Islet precursor cell (in vitro differentiated cells): ENCODE measurements at regions not wholly inside any gene's neighbourhood (a gene's known extent, or its start where the extent isn't known, plus 50 kb on each side); places are given as distances from the start of the nearest gene placed in this dataset.

ENCODE experiments used
- DNase-seq: peaks from one replicate; pipeline ENCODE4 v3.0.0-alpha.2; 2018

- DNase-seq, result no peak
Measured at GRCh38 chr12:118706437-118706836, 274.9 kb upstream of the SRRM4 start.

GRCh38 chr12:118709946-118710345 is 271.4 kb upstream of the SRRM4 start:
- no peak for DNase-seq

GRCh38 chr12:118711185-118711584 is 270.2 kb upstream of the SRRM4 start:
- DNase-seq, result no peak

GRCh38 chr12:118714051-118714460 is 267.3 kb upstream of the SRRM4 start:
- peak; percentile 64 for DNase-seq

- DNase-seq, result no peak
Measured at GRCh38 chr12:118714500-118714899, 266.8 kb upstream of the SRRM4 start.

GRCh38 chr12:118715647-118716046 is 265.7 kb upstream of the SRRM4 start:
- no peak for DNase-seq

- DNase-seq, result no peak
Measured at GRCh38 chr12:118727196-118727978, 254.0 kb upstream of the SRRM4 start.

GRCh38 chr12:118727979-118728366 is 253.4 kb upstream of the SRRM4 start:
- no peak for DNase-seq

- DNase-seq, result no peak
Measured at GRCh38 chr12:118734266-118734665, 247.1 kb upstream of the SRRM4 start.

- no peak for DNase-seq
Measured at GRCh38 chr12:118737985-118738540, 243.3 kb upstream of the SRRM4 start.

- no peak for DNase-seq
Measured at GRCh38 chr12:118741194-118741593, 240.1 kb upstream of the SRRM4 start.

GRCh38 chr12:118742431-118742830 is 238.9 kb upstream of the SRRM4 start:
- DNase-seq, result no peak

- no peak for DNase-seq
Measured at GRCh38 chr12:118743896-118744700, 237.2 kb upstream of the SRRM4 start.

GRCh38 chr12:118746176-118746575 is 235.2 kb upstream of the SRRM4 start:
- DNase-seq, result no peak

- DNase-seq, result no peak
Measured at GRCh38 chr12:118746960-118747359, 234.4 kb upstream of the SRRM4 start.

GRCh38 chr12:118747771-118748170 is 233.6 kb upstream of the SRRM4 start:
- DNase-seq, result no peak

- DNase-seq, result no peak
Measured at GRCh38 chr12:118748478-118749380, 232.6 kb upstream of the SRRM4 start.

GRCh38 chr12:118749646-118750045 is 231.7 kb upstream of the SRRM4 start:
- DNase-seq, result no peak

- peak; percentile 60 for DNase-seq
Measured at GRCh38 chr12:118750666-118751065, 230.7 kb upstream of the SRRM4 start.

GRCh38 chr12:118751355-118751754 is 230.0 kb upstream of the SRRM4 start:
- DNase-seq, result no peak

- no peak for DNase-seq
Measured at GRCh38 chr12:118760623-118761022, 220.7 kb upstream of the SRRM4 start.

GRCh38 chr12:118763234-118763633 is 218.1 kb upstream of the SRRM4 start:
- DNase-seq, result no peak
